ENCODE measurements at regions not wholly inside any gene's neighbourhood (a gene's known extent, or its start where the extent isn't known, plus 50 kb on each side); places are given as distances from the start of the nearest gene placed in this dataset.
"Not testable (repeated sequence)": the region's sequence is repeated elsewhere in the genome, so short reads cannot be mapped to it uniquely, and the experiment has no call there.

GRCh38 chr16:88165683-88166082 is 214.4 kb downstream of the BANP start:
- DNase-seq: not testable (repeated sequence)

DNA sequence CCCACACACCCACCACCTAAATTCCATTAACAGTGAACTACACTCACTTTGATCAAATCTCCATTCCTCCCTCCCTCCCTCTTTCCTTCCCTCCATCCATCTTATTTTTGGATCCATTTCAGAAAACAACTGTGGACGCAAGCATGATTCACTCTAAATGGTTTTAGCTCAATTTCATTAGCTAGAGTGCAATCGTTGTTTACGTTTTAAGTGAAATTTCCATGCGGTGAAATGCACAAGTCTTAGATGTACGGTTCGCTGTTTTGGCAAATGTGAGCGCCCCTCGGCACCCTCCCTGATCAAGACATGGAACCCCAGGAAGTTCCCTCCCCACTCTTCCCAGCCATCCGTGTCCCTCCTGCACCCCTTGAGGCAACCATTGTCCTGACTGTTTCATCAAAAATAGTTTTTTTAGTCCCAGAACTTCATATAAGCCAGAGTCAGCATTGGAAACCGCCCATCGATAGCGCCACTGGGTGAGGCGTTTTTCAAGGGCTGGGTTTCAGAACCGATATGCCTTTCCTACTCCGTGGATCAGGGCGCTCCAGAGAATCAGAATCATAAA is 215.1 kb downstream of the BANP start:
- DNase-seq: not testable (repeated sequence)

- not testable (repeated sequence) for DNase-seq
Observed at GRCh38 chr16:88167798-88168556, 214.8 kb upstream of the ZNF469 start.

GRCh38 chr16:88168557-88168949 is 214.2 kb upstream of the ZNF469 start:
- not testable (repeated sequence) for DNase-seq

DNA sequence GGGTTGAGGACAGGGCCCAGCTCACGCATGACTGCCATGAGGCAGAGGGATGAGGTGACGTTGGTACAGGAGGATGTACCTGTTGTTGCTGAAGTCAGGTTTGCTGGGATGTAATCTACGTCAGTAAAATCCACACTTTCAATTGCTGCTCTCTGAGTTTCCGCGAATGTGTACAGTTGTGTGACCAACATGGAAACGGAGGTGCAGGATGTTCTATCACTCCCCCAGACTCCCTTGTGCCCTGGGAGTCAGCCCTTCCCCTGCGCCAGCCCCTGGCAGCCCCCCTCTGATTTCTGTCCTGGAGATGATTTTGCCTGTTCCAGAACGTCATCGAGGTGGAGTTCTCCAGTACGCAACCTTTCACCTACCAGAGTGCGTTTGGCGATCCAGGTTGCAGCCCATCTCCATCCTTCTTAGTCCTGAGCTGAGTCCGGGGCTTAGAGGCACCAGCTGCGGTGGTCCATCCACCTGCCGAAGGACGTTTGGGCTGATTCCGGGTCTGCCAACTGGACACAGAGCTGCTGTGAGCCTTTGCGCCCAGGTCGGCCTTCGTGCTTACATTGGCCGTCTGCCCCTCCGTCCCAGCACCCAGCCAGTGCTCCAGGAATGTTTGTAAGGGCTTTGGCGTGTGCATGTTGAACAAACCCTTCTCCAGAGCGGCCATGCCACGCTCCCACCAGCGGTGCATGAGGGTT is 213.5 kb upstream of the ZNF469 start:
- DNase-seq: not testable (repeated sequence)

- not testable (repeated sequence) for DNase-seq
Observed at GRCh38 chr16:88169831-88170165, 213.0 kb upstream of the ZNF469 start.

- no peak for DNase-seq
Observed at GRCh38 chr16:88170528-88170991, 212.2 kb upstream of the ZNF469 start.

- DNase-seq: not testable (repeated sequence)
Observed at GRCh38 chr16:88171126-88171525, 211.6 kb upstream of the ZNF469 start.

DNA sequence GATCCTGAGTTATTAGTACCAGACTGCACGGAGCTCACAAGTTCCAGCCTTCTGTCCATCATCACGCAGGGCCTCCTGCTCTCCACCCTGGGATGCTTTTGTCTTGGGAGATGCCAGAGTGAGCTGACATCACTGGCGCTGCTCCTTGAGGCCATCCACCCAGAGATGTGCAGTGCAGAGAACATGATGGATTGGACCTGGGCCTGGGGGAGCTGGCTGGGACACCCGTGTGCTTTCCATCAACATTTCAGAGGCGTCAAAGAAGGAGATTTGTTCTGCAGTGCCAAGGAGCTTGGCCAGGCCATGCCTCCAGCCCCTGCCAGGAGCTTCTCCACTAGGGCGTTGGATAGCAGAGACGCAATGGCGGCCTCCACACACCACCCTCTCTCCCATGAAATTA is 206.6 kb upstream of the ZNF469 start:
- DNase-seq: not testable (repeated sequence)

GRCh38 chr16:88176591-88177180 is 206.1 kb upstream of the ZNF469 start:
- DNase-seq: not testable (repeated sequence)

- DNase-seq: not testable (repeated sequence)
Observed at GRCh38 chr16:88178251-88178650, 204.5 kb upstream of the ZNF469 start.

- DNase-seq: not testable (repeated sequence)
Observed at GRCh38 chr16:88178896-88179295, 203.9 kb upstream of the ZNF469 start.

DNA sequence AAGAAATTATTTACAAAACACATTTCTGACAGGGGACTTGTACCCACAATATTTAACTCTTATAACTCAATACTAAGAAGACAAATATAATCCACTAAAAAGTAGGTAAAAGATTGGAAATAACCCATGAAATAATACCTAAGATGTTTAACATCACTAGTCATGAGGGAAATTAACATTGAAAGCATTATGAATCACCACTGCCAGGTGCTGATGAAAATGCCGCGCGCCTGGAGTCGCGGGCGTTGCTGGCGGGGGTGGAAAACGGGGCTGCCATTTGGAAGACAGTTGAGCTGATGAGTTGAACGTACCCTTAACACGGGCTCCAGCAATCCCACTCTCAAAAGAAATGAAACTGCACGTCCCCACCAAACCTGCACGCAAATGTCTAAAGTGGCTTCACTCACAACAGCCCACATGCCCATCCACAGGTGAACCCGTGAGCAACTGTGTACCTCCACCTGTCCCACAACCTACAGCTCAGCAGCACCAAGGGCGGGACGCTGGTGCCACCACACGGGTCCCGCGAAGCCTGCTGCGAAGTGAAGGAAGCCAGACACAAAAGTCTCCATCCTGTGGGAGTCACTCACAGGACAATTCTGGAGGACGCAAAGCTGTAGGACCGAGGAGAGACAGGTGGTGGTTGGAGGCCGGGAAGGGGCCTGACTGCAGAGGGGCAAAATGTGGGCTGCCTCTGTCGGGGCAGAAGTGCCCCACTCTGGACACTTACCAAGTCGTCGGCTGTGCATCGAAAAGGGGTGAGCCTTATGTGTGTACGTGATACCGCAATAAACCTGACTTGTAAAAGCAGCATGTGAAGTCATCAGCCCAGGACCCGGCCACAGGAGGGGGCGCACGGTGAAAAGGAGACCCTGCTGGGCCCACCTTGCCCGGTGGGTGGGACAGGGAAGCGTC is 199.5 kb upstream of the ZNF469 start:
- DNase-seq: not testable (repeated sequence)

DNA sequence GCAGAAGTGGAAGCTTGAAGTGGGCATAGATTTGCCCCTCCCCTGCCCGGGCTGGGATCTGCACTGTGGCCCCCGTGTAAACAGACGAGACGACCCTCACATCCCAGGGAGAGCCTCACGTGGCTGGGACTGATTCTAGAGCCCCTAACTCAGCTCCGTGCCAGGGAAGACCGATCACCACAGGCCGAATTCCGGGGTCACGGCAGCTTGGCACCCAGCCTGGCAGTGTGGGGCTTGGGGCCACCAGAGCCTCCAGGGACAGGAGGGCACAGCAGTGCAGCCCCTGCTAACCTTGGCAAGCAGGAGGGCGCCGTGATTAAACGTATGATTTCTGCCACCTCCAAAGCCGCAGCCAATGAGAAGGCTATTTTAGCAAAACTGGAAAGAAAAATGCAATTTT is 198.7 kb upstream of the ZNF469 start:
- DNase-seq: not testable (repeated sequence)

DNA sequence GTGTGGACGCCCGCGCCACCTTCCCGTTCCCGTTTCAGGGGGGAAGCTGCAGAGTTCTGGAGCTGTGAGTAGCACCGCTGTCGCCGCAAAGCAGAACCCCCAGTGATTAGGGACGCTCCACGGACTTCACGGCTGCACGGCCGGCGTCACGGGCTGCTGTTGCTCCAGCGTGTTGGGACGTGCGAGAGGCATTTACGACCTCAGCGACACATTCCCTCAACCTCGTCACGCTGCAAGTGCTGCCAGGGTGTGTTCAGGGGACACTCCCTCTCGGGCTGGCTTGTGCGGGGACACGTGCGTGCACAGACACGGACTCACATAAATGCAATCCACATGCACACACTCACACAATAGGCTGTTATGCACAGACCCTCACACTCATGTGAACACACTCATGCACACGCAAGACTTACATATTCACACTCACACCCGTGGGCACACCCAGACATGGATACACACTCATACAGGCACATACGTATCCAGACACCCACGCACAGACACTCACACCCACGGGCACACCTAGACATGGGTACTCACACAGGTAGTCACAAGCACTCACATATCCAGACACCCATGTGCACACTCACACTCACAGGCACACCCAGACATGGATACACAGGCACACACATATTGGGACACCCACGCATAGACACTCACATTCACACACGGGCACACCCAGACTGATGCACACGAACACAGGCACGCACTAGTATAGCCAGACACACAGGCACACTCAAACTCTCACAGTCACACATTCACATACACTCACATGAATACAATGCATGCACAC is 198.0 kb upstream of the ZNF469 start:
- not testable (repeated sequence) for DNase-seq

GRCh38 chr16:88185406-88185805 is 197.4 kb upstream of the ZNF469 start:
- DNase-seq: not testable (repeated sequence)

GRCh38 chr16:88185976-88186888 is 196.5 kb upstream of the ZNF469 start:
- DNase-seq: not testable (repeated sequence)

- not testable (repeated sequence) for DNase-seq
Observed at GRCh38 chr16:88186889-88187870, 195.6 kb upstream of the ZNF469 start.
